Stromal cell of bone marrow (primary cell): ENCODE measurements at regions not wholly inside any gene's neighbourhood (a gene's known extent, or its start where the extent isn't known, plus 50 kb on each side); places are given as distances from the start of the nearest gene placed in this dataset.
"Not testable (repeated sequence)": the region's sequence is repeated elsewhere in the genome, so short reads cannot be mapped to it uniquely, and the experiment has no call there.

Experiments
- DNase-seq: peaks from one replicate; pipeline ENCODE4 v3.0.0-alpha.2; 2012; ENCODE audit warnings: low read depth

- DNase-seq = no peak
Observed at GRCh38 chr10:117457932-117458331, 82.7 kb upstream of the PDZD8 start.

GRCh38 chr10:117457071-117457810 lies 82.0 kb upstream of the PDZD8 start:
- no peak for DNase-seq

- no peak for DNase-seq
Observed at GRCh38 chr10:117455346-117455745, 80.1 kb upstream of the PDZD8 start.

- no peak for DNase-seq
Observed at GRCh38 chr10:117454502-117454901, 79.3 kb upstream of the PDZD8 start.

GRCh38 chr10:117453484-117453883 lies 78.2 kb upstream of the PDZD8 start:
- DNase-seq = not testable (repeated sequence)

GRCh38 chr10:117450940-117451339 lies 75.7 kb upstream of the PDZD8 start:
- no peak for DNase-seq

GRCh38 chr10:117449636-117450035 lies 74.4 kb upstream of the PDZD8 start:
- no peak for DNase-seq

- no peak for DNase-seq
Observed at GRCh38 chr10:117448802-117449201, 73.6 kb upstream of the PDZD8 start.

- no peak for DNase-seq
Observed at GRCh38 chr10:117445992-117446391, 70.8 kb upstream of the PDZD8 start.

GRCh38 chr10:117444497-117445040 lies 69.3 kb upstream of the PDZD8 start:
- no peak for DNase-seq

- DNase-seq = no peak
Observed at GRCh38 chr10:117443686-117444041, 68.4 kb upstream of the PDZD8 start.

GRCh38 chr10:117442944-117443685 lies 67.9 kb upstream of the PDZD8 start:
- DNase-seq = peak; percentile 67

GRCh38 chr10:117442521-117442920 lies 67.3 kb upstream of the PDZD8 start:
- no peak for DNase-seq

GRCh38 chr10:117441812-117442443 lies 66.7 kb upstream of the PDZD8 start:
- peak; percentile 94 for DNase-seq

GRCh38 chr10:117441361-117441760 lies 66.1 kb upstream of the PDZD8 start:
- no peak for DNase-seq

GRCh38 chr10:117439243-117439912 lies 64.1 kb upstream of the PDZD8 start:
- DNase-seq = peak; percentile 99

GRCh38 chr10:117432866-117433265 lies 57.6 kb upstream of the PDZD8 start:
- DNase-seq = no peak

GRCh38 chr10:117431160-117431559 lies 55.9 kb upstream of the PDZD8 start:
- peak; percentile 68 for DNase-seq

- not testable (repeated sequence) for DNase-seq
Observed at GRCh38 chr10:117430535-117430934, 55.3 kb upstream of the PDZD8 start.

GRCh38 chr10:117429643-117430265 lies 54.5 kb upstream of the PDZD8 start:
- DNase-seq = peak; percentile 13

- DNase-seq = no peak
Observed at GRCh38 chr10:117427356-117427755, 52.1 kb upstream of the PDZD8 start.
